Coronary artery (tissue), 2 donors: ENCODE measurements at regions not wholly inside any gene's neighbourhood (a gene's known extent, or its start where the extent isn't known, plus 50 kb on each side); places are given as distances from the start of the nearest gene placed in this dataset.
A peak's percentile ranks its signal among the peaks of the same experiment; 100 is the strongest.

Experiments
- DNase-seq: peaks from one replicate; pipeline ENCODE4 v3.0.0-alpha.2; 2017; ENCODE audit warnings: low spot score
- H3K27ac ChIP-seq, 2 donors: fragments of 200-600 bp; sonication (generic); one replicate each; pipeline ENCODE4 v1.5.1; 2016 to 2019
- H3K4me3 ChIP-seq: fragments of 200-600 bp; sonication (generic); 2 replicates; pipeline ENCODE4 v1.5.1; 2016; ENCODE audit warnings: mild to moderate bottlenecking, moderate library complexity
- TF ChIP-seq, protein P1 (sequence below): fragments of 200-600 bp; sonication (generic); IDR thresholded peaks from one replicate; pipeline ENCODE4 v1.5.1; 2019; ENCODE audit warnings: antibody characterized with exemption

DNA sequence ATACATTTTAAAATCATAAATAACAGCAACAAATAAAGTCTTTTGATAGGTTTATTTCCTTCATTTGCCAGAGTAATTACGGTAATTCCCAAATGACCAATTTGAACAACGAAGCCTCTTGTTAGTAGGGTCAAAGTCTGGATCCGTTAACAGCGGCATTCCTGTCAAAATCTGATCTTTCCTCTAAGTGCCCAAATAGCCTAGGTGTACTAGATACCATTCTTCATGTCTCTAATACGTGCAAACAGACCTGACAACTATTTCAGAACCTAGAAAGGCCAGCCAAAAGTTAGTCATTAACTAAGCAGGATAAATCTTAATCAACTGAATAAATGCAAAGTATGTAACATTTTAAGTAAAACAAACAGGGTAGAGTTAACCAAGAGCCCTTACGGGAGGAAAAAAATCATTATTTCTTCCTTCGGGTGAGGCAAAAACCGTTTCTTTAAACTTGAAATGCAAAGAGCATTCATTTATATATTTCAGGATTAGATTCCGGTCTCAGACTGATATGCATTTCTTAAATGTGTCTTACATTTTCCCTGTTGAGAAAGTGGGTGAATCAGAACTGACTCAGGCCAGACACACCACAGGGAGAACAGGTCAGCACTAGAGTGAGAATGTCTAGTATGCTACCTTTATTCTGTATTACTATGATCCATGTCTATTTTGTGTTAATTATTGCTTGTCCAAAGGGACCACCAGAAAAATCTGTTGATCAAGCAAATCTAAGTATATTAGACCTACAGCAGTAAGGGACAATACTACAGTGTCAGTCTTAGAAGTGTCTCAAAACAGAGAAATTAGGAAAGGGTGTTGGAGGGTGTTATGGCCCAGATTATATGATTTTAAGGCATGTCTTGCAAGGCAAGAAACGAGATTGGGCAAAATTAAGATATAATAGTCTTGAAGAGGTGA lies 141.5 kb upstream of the NDUFV2 start:
- H3K27ac ChIP-seq = no peak overlapping the region
- TF ChIP-seq, protein P1, sequence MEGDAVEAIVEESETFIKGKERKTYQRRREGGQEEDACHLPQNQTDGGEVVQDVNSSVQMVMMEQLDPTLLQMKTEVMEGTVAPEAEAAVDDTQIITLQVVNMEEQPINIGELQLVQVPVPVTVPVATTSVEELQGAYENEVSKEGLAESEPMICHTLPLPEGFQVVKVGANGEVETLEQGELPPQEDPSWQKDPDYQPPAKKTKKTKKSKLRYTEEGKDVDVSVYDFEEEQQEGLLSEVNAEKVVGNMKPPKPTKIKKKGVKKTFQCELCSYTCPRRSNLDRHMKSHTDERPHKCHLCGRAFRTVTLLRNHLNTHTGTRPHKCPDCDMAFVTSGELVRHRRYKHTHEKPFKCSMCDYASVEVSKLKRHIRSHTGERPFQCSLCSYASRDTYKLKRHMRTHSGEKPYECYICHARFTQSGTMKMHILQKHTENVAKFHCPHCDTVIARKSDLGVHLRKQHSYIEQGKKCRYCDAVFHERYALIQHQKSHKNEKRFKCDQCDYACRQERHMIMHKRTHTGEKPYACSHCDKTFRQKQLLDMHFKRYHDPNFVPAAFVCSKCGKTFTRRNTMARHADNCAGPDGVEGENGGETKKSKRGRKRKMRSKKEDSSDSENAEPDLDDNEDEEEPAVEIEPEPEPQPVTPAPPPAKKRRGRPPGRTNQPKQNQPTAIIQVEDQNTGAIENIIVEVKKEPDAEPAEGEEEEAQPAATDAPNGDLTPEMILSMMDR = no peak

DNA sequence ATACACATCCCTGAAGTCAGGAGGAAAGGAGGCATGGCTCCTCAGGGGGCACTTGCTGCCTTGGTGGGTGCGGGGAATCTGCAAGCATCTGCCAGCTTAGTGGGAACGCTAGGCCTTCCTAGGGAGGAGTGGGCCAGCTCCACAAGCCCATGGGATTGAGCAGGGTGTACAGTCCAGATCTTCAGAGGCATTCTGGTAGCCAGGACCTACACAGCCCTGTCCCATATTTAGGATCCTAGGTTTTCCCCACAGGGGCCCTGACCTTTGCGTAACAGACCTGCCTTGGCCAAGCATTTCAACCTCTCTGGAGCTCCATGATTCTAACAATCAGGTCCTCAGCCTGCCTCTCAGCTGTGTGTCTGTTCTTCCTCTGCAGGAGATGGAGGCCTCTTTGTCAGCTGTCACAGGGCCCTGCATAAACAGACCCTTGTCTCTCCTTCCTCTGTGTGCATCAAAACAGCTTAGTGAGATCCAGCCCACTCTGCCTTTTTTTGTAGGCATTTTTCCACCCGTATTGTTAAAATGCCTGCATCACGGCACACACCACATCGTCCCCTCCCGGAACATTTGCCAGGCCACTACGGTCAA lies 140.2 kb upstream of the NDUFV2 start:
- DNase-seq = no peak
- Histone ChIP-seq H3K27ac (no peak overlapping the region), H3K4me3 (no peak overlapping the region)
- TF ChIP-seq, protein P1 = no peak

More for the DNA sequence above, 141.5 kb upstream of the NDUFV2 start:
- no peak overlapping the region for H3K4me3 ChIP-seq
- DNase-seq = no peak

DNA sequence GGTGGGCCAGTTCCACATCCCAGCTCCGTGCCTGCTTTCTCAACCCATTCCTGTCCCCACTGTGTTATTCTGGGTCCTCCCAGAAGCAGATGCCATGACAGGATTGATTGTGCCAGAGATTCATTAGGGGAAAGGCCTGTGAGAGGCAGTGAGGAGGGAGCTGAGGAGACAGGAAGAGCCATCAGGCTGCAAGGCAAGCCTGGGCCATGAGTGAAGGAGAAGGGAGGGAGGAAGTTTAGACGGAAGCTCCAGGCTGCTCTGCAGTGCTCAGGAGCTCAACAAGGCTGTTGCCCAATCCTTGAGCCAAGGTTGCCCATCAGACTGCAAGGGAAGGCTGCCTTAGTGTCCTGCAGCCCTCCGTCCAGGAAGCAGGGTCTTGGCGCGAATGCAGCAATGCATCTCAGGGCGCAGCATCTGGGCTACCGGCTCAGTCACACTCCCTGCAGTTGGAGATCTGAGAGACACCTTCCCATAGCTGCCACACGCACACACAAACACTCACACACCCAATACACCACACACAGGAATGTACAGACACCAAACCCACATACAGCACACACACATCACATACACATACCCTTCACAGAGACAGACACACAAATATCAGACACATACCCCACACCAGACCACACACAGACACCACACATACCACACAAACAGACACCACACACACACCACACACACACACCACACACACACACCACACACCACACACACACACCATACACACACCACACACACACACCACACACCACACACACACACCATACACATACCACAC lies 139.5 kb upstream of the NDUFV2 start:
- TF ChIP-seq, protein P1 = no peak
- H3K27ac ChIP-seq = no peak overlapping the region
- no peak overlapping the region for H3K4me3 ChIP-seq
- DNase-seq = no peak

DNA sequence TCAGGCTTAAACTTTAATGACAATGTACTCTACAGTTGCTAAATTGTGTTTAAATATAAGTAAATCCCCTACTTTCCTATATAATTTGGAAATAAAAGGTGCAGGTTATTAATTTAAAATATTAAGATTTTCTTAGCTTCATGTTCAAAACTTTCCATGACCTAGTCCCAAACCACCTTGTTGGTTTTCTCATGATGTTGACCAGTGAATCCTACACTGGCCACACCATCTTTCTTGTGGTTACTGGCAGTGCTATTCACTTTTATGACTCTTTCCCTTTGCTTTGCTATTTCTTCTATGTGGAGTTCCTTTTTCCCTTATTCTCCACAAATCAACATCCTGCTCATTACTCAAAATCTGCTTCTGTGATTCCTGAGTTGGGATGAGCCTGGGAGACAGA lies 138.6 kb upstream of the NDUFV2 start:
- TF ChIP-seq, protein P1 = no peak
- DNase-seq = no peak
- H3K4me3 ChIP-seq = no peak overlapping the region
- no peak overlapping the region for H3K27ac ChIP-seq

DNA sequence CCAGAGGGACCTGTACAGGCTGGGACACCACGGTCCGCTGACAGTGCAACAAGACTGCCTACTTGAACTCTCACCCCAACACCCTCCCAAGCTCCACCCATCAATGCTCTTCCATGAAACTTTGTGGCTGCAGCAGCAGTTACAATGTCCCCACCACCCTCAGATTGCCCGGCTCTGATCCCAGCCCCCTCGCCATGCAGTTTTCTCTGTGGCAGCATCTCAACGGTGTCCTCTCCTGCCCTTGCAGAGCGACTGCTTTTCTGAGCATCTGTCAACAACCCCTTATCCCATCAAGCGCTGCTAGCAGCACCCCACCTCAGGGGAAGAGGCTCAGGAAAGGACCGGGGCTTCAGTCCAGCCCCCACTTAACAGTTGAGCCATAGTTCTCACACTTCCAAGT lies 137.1 kb upstream of the NDUFV2 start:
- no peak overlapping the region for H3K4me3 ChIP-seq
- TF ChIP-seq, protein P1 = no peak
- peak; percentile 26 for DNase-seq

DNA sequence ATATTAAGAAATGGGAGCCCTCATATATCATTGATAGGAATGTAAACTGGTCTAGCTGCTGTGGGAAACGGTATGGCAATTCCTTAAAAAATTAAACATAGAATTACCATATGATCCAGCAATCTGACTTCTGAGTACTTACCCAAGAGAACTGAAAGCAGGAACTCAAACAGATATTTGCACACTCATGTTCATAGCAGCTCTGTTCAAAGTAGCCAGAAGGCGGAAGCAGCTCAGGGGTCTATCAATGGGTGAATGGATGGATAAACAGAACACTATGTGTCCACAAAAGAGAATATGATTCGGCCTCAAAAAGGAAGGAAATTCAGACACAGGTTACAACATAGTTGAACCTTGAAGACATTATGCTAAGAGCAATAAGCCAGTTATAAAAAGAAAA lies 135.7 kb upstream of the NDUFV2 start:
- Histone ChIP-seq H3K4me3 (no peak overlapping the region), H3K27ac (no peak overlapping the region)
- TF ChIP-seq, protein P1 = no peak
- DNase-seq = no peak

More for the DNA sequence above, 137.1 kb upstream of the NDUFV2 start:
- no peak overlapping the region for H3K27ac ChIP-seq
